ENCODE measurements at regions not wholly inside any gene's neighbourhood (a gene's known extent, or its start where the extent isn't known, plus 50 kb on each side); places are given as distances from the start of the nearest gene placed in this dataset.

- H3K4me1 ChIP-seq (ENCODE audit: control extremely low read depth in 1 of 4, control insufficient read depth in 4 of 4, insufficient read depth in 4 of 4, low read length in 3 of 4), result peaks cover 9 to 24% (median 20%) of the 10 kb centered on the region in 4 experiments
These were observed 191.1 kb downstream of the EDN1 start for GRCh38 chr6:12481292-12481691.

GRCh38 chr6:12481850-12482249, 191.7 kb downstream of the EDN1 start:
- peaks cover 0 to under 1% (median 0%) of the 10 kb centered on the region in 5 experiments for H3K9me3 ChIP-seq (ENCODE audit: control extremely low read depth in 1 of 5, control insufficient read depth in 4 of 5, insufficient read depth in 2 of 5, low read depth in 1 of 5, low read length in 4 of 5)
- ChIA-PET CTCF (interaction anchor here (1.2 to 1.9 kb wide), 3 partner anchors 11 to 43 kb away, joined by 3 to 10 read pairs (median 3); no protein-coding TSS in a partner anchor), POLR2A (no interaction called here)
- WGBS (ENCODE audit: insufficient coverage), result 100% methylated on average over 2 of the region's 2 CpGs
- no peak overlapping the region for H3K27ac ChIP-seq (ENCODE audit: insufficient read depth in 1 of 2, low read depth in 1 of 2, low read length in 2 of 2, poor library complexity in 1 of 2, severe bottlenecking in 2 of 2)
- H3K4me1 ChIP-seq (ENCODE audit: control extremely low read depth in 1 of 4, control insufficient read depth in 4 of 4, insufficient read depth in 4 of 4, low read length in 3 of 4), result peaks cover 9 to 24% (median 20%) of the 10 kb centered on the region in 4 experiments
- no peak for DNase-seq
- H3K4me3 ChIP-seq (ENCODE audit: control insufficient read depth in 1 of 7, extremely low read depth in 1 of 7, insufficient read depth in 4 of 7, low read depth in 2 of 7, low read length in 6 of 7), result no peak overlapping the region
- H3K27me3 ChIP-seq (replicated peaks in 2 of 5; ENCODE audit: control insufficient read depth in 4 of 5, insufficient read depth in 5 of 5, low read length in 4 of 5), result no peaks in the 10 kb centered on the region
- no peaks in the 10 kb centered on the region for H3K36me3 ChIP-seq (ENCODE audit: control insufficient read depth in 4 of 4, insufficient read depth in 4 of 4, low read length in 3 of 4)

More at GRCh38 chr6:12481292-12481691, 191.1 kb downstream of the EDN1 start:
- no peaks in the 10 kb centered on the region for H3K36me3 ChIP-seq (ENCODE audit: control insufficient read depth in 4 of 4, insufficient read depth in 4 of 4, low read length in 3 of 4)
- 100% methylated on average over 1 of the region's 2 CpGs for WGBS (ENCODE audit: insufficient coverage)
- CTCF ChIA-PET, result no interaction called here
- POLR2A ChIA-PET, result no interaction called here
- no peak overlapping the region for H3K4me3 ChIP-seq (ENCODE audit: control insufficient read depth in 1 of 7, extremely low read depth in 1 of 7, insufficient read depth in 4 of 7, low read depth in 2 of 7, low read length in 6 of 7)
- DNase-seq, result no peak
- H3K27me3 ChIP-seq (replicated peaks in 2 of 5; ENCODE audit: control insufficient read depth in 4 of 5, insufficient read depth in 5 of 5, low read length in 4 of 5), result no peaks in the 10 kb centered on the region
- H3K9me3 ChIP-seq (ENCODE audit: control extremely low read depth in 1 of 5, control insufficient read depth in 4 of 5, insufficient read depth in 2 of 5, low read depth in 1 of 5, low read length in 4 of 5), result peaks cover 0 to 3% (median 0%) of the 10 kb centered on the region in 5 experiments
- H3K27ac ChIP-seq (ENCODE audit: insufficient read depth in 1 of 2, low read depth in 1 of 2, low read length in 2 of 2, poor library complexity in 1 of 2, severe bottlenecking in 2 of 2), result no peak overlapping the region

- DNase-seq, result peak in 2 of 3 donors; percentile 27 to 60
- Histone ChIP-seq H3K4me3 (ENCODE audit: control insufficient read depth in 1 of 7, extremely low read depth in 1 of 7, insufficient read depth in 4 of 7, low read depth in 2 of 7, low read length in 6 of 7) (no peak overlapping the region), H3K4me1 (ENCODE audit: control extremely low read depth in 1 of 4, control insufficient read depth in 4 of 4, insufficient read depth in 4 of 4, low read length in 3 of 4) (peaks cover 9 to 24% (median 20%) of the 10 kb centered on the region in 4 experiments), H3K27ac (ENCODE audit: insufficient read depth in 1 of 2, low read depth in 1 of 2, low read length in 2 of 2, poor library complexity in 1 of 2, severe bottlenecking in 2 of 2) (no peak overlapping the region), H3K27me3 (replicated peaks in 2 of 5; ENCODE audit: control insufficient read depth in 4 of 5, insufficient read depth in 5 of 5, low read length in 4 of 5) (no peaks in the 10 kb centered on the region), H3K36me3 (ENCODE audit: control insufficient read depth in 4 of 4, insufficient read depth in 4 of 4, low read length in 3 of 4) (no peaks in the 10 kb centered on the region), H3K9me3 (ENCODE audit: control extremely low read depth in 1 of 5, control insufficient read depth in 4 of 5, insufficient read depth in 2 of 5, low read depth in 1 of 5, low read length in 4 of 5) (peaks cover 0 to 3% (median 0%) of the 10 kb centered on the region in 5 experiments)
- WGBS (ENCODE audit: insufficient coverage), result 31% methylated on average over 3 of the region's 5 CpGs
- ChIA-PET CTCF (interaction anchor here (0.7 to 1.9 kb wide), 8 partner anchors 8 to 168 kb away, joined by 3 to 10 read pairs (median 3); no protein-coding TSS in a partner anchor), POLR2A (no interaction called here)
These were observed 192.5 kb downstream of the EDN1 start for GRCh38 chr6:12482386-12483375.

GRCh38 chr6:12483712-12484111, 193.6 kb downstream of the EDN1 start:
- Histone ChIP-seq H3K4me3 (ENCODE audit: control insufficient read depth in 1 of 7, extremely low read depth in 1 of 7, insufficient read depth in 4 of 7, low read depth in 2 of 7, low read length in 6 of 7) (peak overlapping the region in 6 of 7 experiments; percentile 2 to 64 (median 56)), H3K27me3 (replicated peaks in 2 of 5; ENCODE audit: control insufficient read depth in 4 of 5, insufficient read depth in 5 of 5, low read length in 4 of 5) (no peaks in the 10 kb centered on the region), H3K27ac (ENCODE audit: insufficient read depth in 1 of 2, low read depth in 1 of 2, low read length in 2 of 2, poor library complexity in 1 of 2, severe bottlenecking in 2 of 2) (peak overlapping the region; percentile 21 to 47), H3K36me3 (ENCODE audit: control insufficient read depth in 4 of 4, insufficient read depth in 4 of 4, low read length in 3 of 4) (no peaks in the 10 kb centered on the region), H3K4me1 (ENCODE audit: control extremely low read depth in 1 of 4, control insufficient read depth in 4 of 4, insufficient read depth in 4 of 4, low read length in 3 of 4) (peaks cover 9 to 27% (median 20%) of the 10 kb centered on the region in 4 experiments), H3K9me3 (ENCODE audit: control extremely low read depth in 1 of 5, control insufficient read depth in 4 of 5, insufficient read depth in 2 of 5, low read depth in 1 of 5, low read length in 4 of 5) (peaks cover 0 to 4% (median 0%) of the 10 kb centered on the region in 5 experiments)
- peak; percentile 60 to 93 (median 90) for DNase-seq
- 0% methylated on average over 1 of the region's 5 CpGs for WGBS (ENCODE audit: insufficient coverage)
- ChIA-PET POLR2A (no interaction called here), CTCF (interaction anchor here (1.3 to 1.9 kb wide), 5 partner anchors 9 to 121 kb away, joined by 3 to 10 read pairs (median 3); no protein-coding TSS in a partner anchor)

GRCh38 chr6:12484519-12484918, 194.4 kb downstream of the EDN1 start:
- WGBS (ENCODE audit: insufficient coverage), result 88% methylated on average over 1 of the region's 3 CpGs
- ChIA-PET CTCF (interaction anchor here (1.3 to 1.4 kb wide), 2 partner anchors 10 to 120 kb away, joined by 3 to 4 read pairs; no protein-coding TSS in a partner anchor), POLR2A (no interaction called here)
- no peaks in the 10 kb centered on the region for H3K36me3 ChIP-seq (ENCODE audit: control insufficient read depth in 4 of 4, insufficient read depth in 4 of 4, low read length in 3 of 4)
- no peak overlapping the region for H3K27ac ChIP-seq (ENCODE audit: insufficient read depth in 1 of 2, low read depth in 1 of 2, low read length in 2 of 2, poor library complexity in 1 of 2, severe bottlenecking in 2 of 2)
- H3K4me1 ChIP-seq (ENCODE audit: control extremely low read depth in 1 of 4, control insufficient read depth in 4 of 4, insufficient read depth in 4 of 4, low read length in 3 of 4), result peaks cover 9 to 31% (median 17%) of the 10 kb centered on the region in 4 experiments
- no peaks in the 10 kb centered on the region for H3K27me3 ChIP-seq (replicated peaks in 2 of 5; ENCODE audit: control insufficient read depth in 4 of 5, insufficient read depth in 5 of 5, low read length in 4 of 5)
- no peak for DNase-seq
- peaks cover 0 to 4% (median 0%) of the 10 kb centered on the region in 5 experiments for H3K9me3 ChIP-seq (ENCODE audit: control extremely low read depth in 1 of 5, control insufficient read depth in 4 of 5, insufficient read depth in 2 of 5, low read depth in 1 of 5, low read length in 4 of 5)
- H3K4me3 ChIP-seq (ENCODE audit: control insufficient read depth in 1 of 7, extremely low read depth in 1 of 7, insufficient read depth in 4 of 7, low read depth in 2 of 7, low read length in 6 of 7), result no peak overlapping the region

GRCh38 chr6:12485226-12485764, 195.1 kb downstream of the EDN1 start:
- H3K4me3 ChIP-seq (ENCODE audit: control insufficient read depth in 1 of 7, extremely low read depth in 1 of 7, insufficient read depth in 4 of 7, low read depth in 2 of 7, low read length in 6 of 7), result no peak overlapping the region
- ChIA-PET POLR2A (no interaction called here), CTCF (interaction anchor here (1.3 kb wide), 1 partner anchor 31 kb away, joined by 3 read pairs; no protein-coding TSS in a partner anchor)
- H3K4me1 ChIP-seq (ENCODE audit: control extremely low read depth in 1 of 4, control insufficient read depth in 4 of 4, insufficient read depth in 4 of 4, low read length in 3 of 4), result peaks cover 13 to 39% (median 24%) of the 10 kb centered on the region in 4 experiments
- 94% methylated on average over 5 of the region's 8 CpGs for WGBS (ENCODE audit: insufficient coverage)
- no peak for DNase-seq
- no peaks in the 10 kb centered on the region for H3K36me3 ChIP-seq (ENCODE audit: control insufficient read depth in 4 of 4, insufficient read depth in 4 of 4, low read length in 3 of 4)
- peaks cover 0 to 4% (median 0%) of the 10 kb centered on the region in 5 experiments for H3K9me3 ChIP-seq (ENCODE audit: control extremely low read depth in 1 of 5, control insufficient read depth in 4 of 5, insufficient read depth in 2 of 5, low read depth in 1 of 5, low read length in 4 of 5)
- no peaks in the 10 kb centered on the region for H3K27me3 ChIP-seq (replicated peaks in 2 of 5; ENCODE audit: control insufficient read depth in 4 of 5, insufficient read depth in 5 of 5, low read length in 4 of 5)
- no peak overlapping the region for H3K27ac ChIP-seq (ENCODE audit: insufficient read depth in 1 of 2, low read depth in 1 of 2, low read length in 2 of 2, poor library complexity in 1 of 2, severe bottlenecking in 2 of 2)
